ENCODE measurements at regions not wholly inside any gene's neighbourhood (a gene's known extent, or its start where the extent isn't known, plus 50 kb on each side); places are given as distances from the start of the nearest gene placed in this dataset.

GRCh38 chr11:79940974-79941735 is 500.3 kb upstream of the TENM4 start:
- intact Hi-C loops (cut with DNase I; ENCODE audit: low total_unique reads), result no loop called here
- H3K9me3 ChIP-seq, result no peaks in the 10 kb centered on the region
- H3K36me3 ChIP-seq (ENCODE audit: low read depth, missing control alignments), result no peaks in the 10 kb centered on the region
- WGBS, 2 donors, result 75 to 76% methylated on average over 3 of the region's 3 CpGs
- no peak for DNase-seq
- no peak overlapping the region for H3K4me3 ChIP-seq
- no peak overlapping the region for H3K27ac ChIP-seq
- no peaks in the 10 kb centered on the region for H3K27me3 ChIP-seq
- H3K4me1 ChIP-seq, result no peaks in the 10 kb centered on the region
- no peak for TF ChIP-seq POLR2A (IDR thresholded peaks at IDR 0.05)
- no peak for TF ChIP-seq CTCF (IDR thresholded peaks at IDR 0.05)

GRCh38 chr11:79940165-79940564 is 499.3 kb upstream of the TENM4 start:
- Histone ChIP-seq H3K4me1 (no peaks in the 10 kb centered on the region), H3K9me3 (no peaks in the 10 kb centered on the region), H3K27me3 (no peaks in the 10 kb centered on the region), H3K27ac (no peak overlapping the region), H3K4me3 (no peak overlapping the region), H3K36me3 (ENCODE audit: low read depth, missing control alignments) (no peaks in the 10 kb centered on the region)
- 83 to 86% methylated on average over 6 of the region's 6 CpGs for WGBS, 2 donors
- no peak for DNase-seq
- intact Hi-C loops (cut with DNase I; ENCODE audit: low total_unique reads), result no loop called here
- TF ChIP-seq POLR2A (IDR thresholded peaks at IDR 0.05) (no peak), CTCF (IDR thresholded peaks at IDR 0.05) (no peak)

- intact Hi-C loops (cut with DNase I; ENCODE audit: low total_unique reads), result no loop called here
- 90 to 97% methylated on average over 4 of the region's 4 CpGs for WGBS, 2 donors
Observed at GRCh38 chr11:79939111-79939510, 498.3 kb upstream of the TENM4 start.

GRCh38 chr11:79937676-79938334 is 497.0 kb upstream of the TENM4 start:
- no peaks in the 10 kb centered on the region for H3K36me3 ChIP-seq (ENCODE audit: low read depth, missing control alignments)
- no peaks in the 10 kb centered on the region for H3K9me3 ChIP-seq
- no peaks in the 10 kb centered on the region for H3K4me1 ChIP-seq
- H3K4me3 ChIP-seq, result no peak overlapping the region
- DNase-seq, result no peak
- no peak overlapping the region for H3K27ac ChIP-seq
- TF ChIP-seq POLR2A (IDR thresholded peaks at IDR 0.05) (no peak), CTCF (IDR thresholded peaks at IDR 0.05) (no peak)
- 84 to 87% methylated on average over 3 of the region's 3 CpGs for WGBS, 2 donors
- no peaks in the 10 kb centered on the region for H3K27me3 ChIP-seq
- intact Hi-C loops (cut with DNase I; ENCODE audit: low total_unique reads), result no loop called here

More at GRCh38 chr11:79939111-79939510, 498.3 kb upstream of the TENM4 start:
- Histone ChIP-seq H3K27me3 (no peaks in the 10 kb centered on the region), H3K4me1 (no peaks in the 10 kb centered on the region), H3K36me3 (ENCODE audit: low read depth, missing control alignments) (no peaks in the 10 kb centered on the region), H3K4me3 (no peak overlapping the region), H3K9me3 (no peaks in the 10 kb centered on the region), H3K27ac (no peak overlapping the region)
- DNase-seq, result no peak
- TF ChIP-seq CTCF (IDR thresholded peaks at IDR 0.05) (no peak), POLR2A (IDR thresholded peaks at IDR 0.05) (no peak)
